GM12878 (cell line): ENCODE measurements at regions not wholly inside any gene's neighbourhood (a gene's known extent, or its start where the extent isn't known, plus 50 kb on each side); places are given as distances from the start of the nearest gene placed in this dataset.

Experiments
- ATAC-seq: fragments of 200-7000 bp; cut with Tn5 transposase; 3 replicates; pipeline ENCODE4 v1.9.1; 2020; ENCODE audit warnings: mild to moderate bottlenecking, moderate library complexity
- BruUV-seq: library from RNA; stranded (reverse); fragments of 400-500 nt; replicated peaks from 2 replicates; lab custom pipeline; 2021; lab: Mats Ljungman, UMichigan
- CTCF ChIA-PET: fragments of 300-600 bp; sonication (Branson Sonifier 250); formaldehyde crosslinking; extraction: SDS; loops from one replicate; lab custom pipeline; 2021; ENCODE audit warnings: inconsistent platforms; lab: Yijun Ruan, JAX
- POLR2A ChIA-PET: fragments of 350-600 bp; formaldehyde crosslinking; extraction: SDS; loops from one replicate; lab custom pipeline; 2021; ENCODE audit warnings: inconsistent platforms; lab: Charles Lee
- RAD21 ChIA-PET: fragments of 300-600 bp; sonication (Branson Sonifier 250); formaldehyde crosslinking; loops from one replicate; lab custom pipeline; 2023; ENCODE audit warnings: antibody characterized with exemption; ENCODE audit not compliant: unreplicated experiment; lab: Charles Lee
- SMC1A ChIA-PET: fragments of 300-600 bp; sonication (Branson Sonifier 250); formaldehyde crosslinking; loops from one replicate; lab custom pipeline; 2023; ENCODE audit not compliant: unreplicated experiment, uncharacterized antibody; lab: Charles Lee
- DNase-seq: peaks from one replicate; pipeline ENCODE4 v3.0.0-alpha.2; 2011; ENCODE audit warnings: low read depth, low spot score
- FAIRE-seq: peaks from 3 replicates; lab custom pipeline; 2011; peaks lifted over from hg19 to GRCh38; lab: Jason Lieb, UNC
- H2AFZ ChIP-seq: 2 replicates; pipeline ENCODE4 v1.6.0; 2011; ENCODE audit warnings: low read depth, low read length, control low read depth; ENCODE audit not compliant: control insufficient read depth
- H3K27ac ChIP-seq: 2 replicates; pipeline ENCODE4 v1.5.1; 2011; ENCODE audit warnings: control low read depth; ENCODE audit not compliant: control insufficient read depth, insufficient read depth
- H3K27me3 ChIP-seq, 2 experiments: replicated peaks in 1 of 2; 2 replicates each; pipeline versions ENCODE4 v1.6.0 to v1.6.1; 2011; ENCODE audit warnings: low read length in 1 of 2; ENCODE audit not compliant: control insufficient read depth in 2 of 2, insufficient read depth in 2 of 2
- H3K36me3 ChIP-seq, 2 experiments: 2 replicates each; pipeline ENCODE4 v1.5.1; 2011; ENCODE audit warnings: low read length in 1 of 2; ENCODE audit not compliant: control insufficient read depth in 2 of 2, insufficient read depth in 2 of 2
- H3K4me1 ChIP-seq: 2 replicates; pipeline ENCODE4 v1.6.1; 2011; ENCODE audit warnings: mild to moderate bottlenecking, low read length, moderate library complexity, mixed read lengths; ENCODE audit not compliant: control insufficient read depth, insufficient read depth
- H3K4me2 ChIP-seq: 2 replicates; pipeline ENCODE4 v1.6.0; 2011; ENCODE audit warnings: control low read depth; ENCODE audit not compliant: control insufficient read depth, insufficient read depth
- H3K4me3 ChIP-seq: fragments of 200-600 bp; sonication (generic); 2 replicates; pipeline ENCODE4 v1.5.1; 2016
- H3K79me2 ChIP-seq: 2 replicates; pipeline ENCODE4 v1.6.0; 2011; ENCODE audit warnings: low read length; ENCODE audit not compliant: control insufficient read depth, insufficient read depth
- H3K9ac ChIP-seq: 2 replicates; pipeline ENCODE4 v1.8.0; 2011; ENCODE audit warnings: low read length, control low read depth, mixed read lengths; ENCODE audit not compliant: control insufficient read depth, insufficient read depth
- H3K9me3 ChIP-seq: replicated peaks from 3 replicates; pipeline ENCODE4 v1.5.1; 2011; ENCODE audit warnings: mild to moderate bottlenecking, low read length; ENCODE audit not compliant: control insufficient read depth, insufficient read depth
- H4K20me1 ChIP-seq: 2 replicates; pipeline ENCODE4 v1.6.0; 2011; ENCODE audit not compliant: control insufficient read depth, insufficient read depth
- BACH1 ChIP-seq: fragments of 450-650 bp; IDR thresholded peaks from 2 replicates; pipeline ENCODE4 v1.6.1; 2017; ENCODE audit warnings: mild to moderate bottlenecking, borderline replicate concordance
- FOS ChIP-seq: IDR thresholded peaks from 3 replicates; pipeline ENCODE4 v1.6.1; 2011; ENCODE audit warnings: borderline replicate concordance; ENCODE audit not compliant: insufficient read length; ENCODE audit errors: extremely low read depth
- HSF1 ChIP-seq: fragments of 150-350 bp; IDR thresholded peaks from 2 replicates; pipeline ENCODE4 v1.6.1; 2014; ENCODE audit warnings: mild to moderate bottlenecking, low read depth, low read length
- KDM1A ChIP-seq: fragments of 200-600 bp; sonication (generic); IDR thresholded peaks from 2 replicates; pipeline ENCODE4 v1.6.1; 2016; ENCODE audit warnings: borderline replicate concordance
- NFIC ChIP-seq: IDR thresholded peaks from 2 replicates; pipeline ENCODE4 v1.6.1; 2012; ENCODE audit warnings: low read depth, mild to moderate bottlenecking, inconsistent platforms, low read length, moderate library complexity
- POLR2AphosphoS2 ChIP-seq: IDR thresholded peaks from 2 replicates; pipeline ENCODE4 v1.6.1; 2011; ENCODE audit warnings: low read depth, mild to moderate bottlenecking, low read length, improper control_type of control experiment, moderate library complexity
- RAD21 ChIP-seq: IDR thresholded peaks from 2 replicates; pipeline ENCODE4 v1.6.1; 2011; ENCODE audit warnings: mild to moderate bottlenecking, low read depth, low read length, moderate library complexity; ENCODE audit not compliant: insufficient read depth
- SKIL ChIP-seq: fragments of 450-650 bp; IDR thresholded peaks from 2 replicates; pipeline ENCODE4 v1.6.1; 2017; ENCODE audit warnings: mild to moderate bottlenecking, low read depth, inconsistent platforms; ENCODE audit not compliant: poor library complexity, severe bottlenecking
- TBL1XR1 ChIP-seq: IDR thresholded peaks from 2 replicates; pipeline ENCODE4 v1.6.1; 2012; ENCODE audit warnings: low read depth, low read length, improper control_type of control experiment
- ZNF217 ChIP-seq: fragments of 450-650 bp; IDR thresholded peaks from 2 replicates; pipeline ENCODE4 v1.6.1; 2017; ENCODE audit warnings: antibody characterized with exemption, mild to moderate bottlenecking
- ZSCAN29 ChIP-seq: fragments of 450-650 bp; IDR thresholded peaks from 2 replicates; pipeline ENCODE4 v1.6.1; 2017; ENCODE audit warnings: mild to moderate bottlenecking, moderate library complexity
- WGBS: methylation state at CpG from one replicate; pipeline ENCODE4 v1.1.6; 2016; ENCODE audit warnings: low lambda C conversion rate; ENCODE audit not compliant: insufficient replicate concordance, insufficient coverage; ENCODE audit errors: missing lambda C conversion rate; 5-methylcytosine and 5-hydroxymethylcytosine counted together
- in situ Hi-C: fragments of 300-500 bp; cut with MboI; formaldehyde crosslinking; loops from 9 replicates; pipeline ENCODE4 v1.14.3; 2018; ENCODE audit warnings: mixed read lengths
- intact Hi-C: fragments of 100-400 bp; cut with micrococcal nuclease; formaldehyde crosslinking; loops from one replicate; pipeline ENCODE4 v1.14.2; 2022; ENCODE audit not compliant: unreplicated experiment

- intact Hi-C loops, result no loop called here
- Histone ChIP-seq H3K79me2 (no peaks in the 10 kb centered on the region), H3K4me2 (no peak overlapping the region)
- SMC1A ChIA-PET, result no interaction called here
- TF ChIP-seq NFIC (no peak), TBL1XR1 (no peak), RAD21 (no peak), ZSCAN29 (no peak), BACH1 (no peak), SKIL (no peak), KDM1A (no peak), POLR2AphosphoS2 (no peak), ZNF217 (no peak), FOS (no peak), HSF1 (no peak)
- TF ChIP-seq, all 136 proteins: peak for 0
- ChIA-PET CTCF (no interaction called here), RAD21 (no interaction called here), POLR2A (no interaction called here)
- in situ Hi-C loops, result no loop called here
- Histone ChIP-seq H2AFZ (no peak overlapping the region), H4K20me1 (no peaks in the 10 kb centered on the region), H3K9ac (no peak overlapping the region), H3K27ac (no peak overlapping the region), H3K9me3 (no peaks in the 10 kb centered on the region; the same call in 2 of the 3 replicates), H3K4me1 (no peaks in the 10 kb centered on the region), H3K4me3 (no peak overlapping the region), H3K27me3 (no peaks in the 10 kb centered on the region), H3K36me3 (peaks cover 1 to 8% of the 10 kb centered on the region in 2 experiments; a peak in 3 of 4 replicates)
- ATAC-seq, result no peak
- no peak for FAIRE-seq
- WGBS, result 98% methylated on average over 7 of the region's 7 CpGs
- no TSS peak for BruUV-seq
- DNase-seq, result no peak
Measured at GRCh38 chr6:144797881-144798589, 512.9 kb downstream of the UTRN start.
